ENCODE measurements at regions not wholly inside any gene's neighbourhood (a gene's known extent, or its start where the extent isn't known, plus 50 kb on each side); places are given as distances from the start of the nearest gene placed in this dataset.
"Not testable (repeated sequence)": the region's sequence is repeated elsewhere in the genome, so short reads cannot be mapped to it uniquely, and the experiment has no call there.

DNA sequence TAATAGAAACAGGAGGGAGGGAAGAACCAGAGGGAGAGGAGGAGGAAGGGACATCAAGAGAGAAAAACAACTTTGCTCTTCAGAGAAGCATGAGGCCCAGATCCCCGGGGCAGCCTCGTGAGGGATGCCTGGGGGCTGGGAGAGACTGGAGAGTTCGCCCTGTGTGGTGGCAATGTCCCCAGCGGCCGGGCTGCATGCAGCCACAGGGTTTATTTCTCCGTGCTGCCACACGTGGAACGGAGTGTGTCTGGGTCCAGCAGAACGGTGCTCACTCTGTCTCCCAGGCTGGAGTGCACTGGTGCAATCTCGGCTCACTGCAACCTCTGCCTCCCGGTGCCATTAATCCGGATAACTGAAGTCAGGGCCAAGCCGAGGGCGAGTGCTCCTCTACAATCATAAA, 257.7 kb downstream of the ACTR3B start:
- no peak for DNase-seq

DNA sequence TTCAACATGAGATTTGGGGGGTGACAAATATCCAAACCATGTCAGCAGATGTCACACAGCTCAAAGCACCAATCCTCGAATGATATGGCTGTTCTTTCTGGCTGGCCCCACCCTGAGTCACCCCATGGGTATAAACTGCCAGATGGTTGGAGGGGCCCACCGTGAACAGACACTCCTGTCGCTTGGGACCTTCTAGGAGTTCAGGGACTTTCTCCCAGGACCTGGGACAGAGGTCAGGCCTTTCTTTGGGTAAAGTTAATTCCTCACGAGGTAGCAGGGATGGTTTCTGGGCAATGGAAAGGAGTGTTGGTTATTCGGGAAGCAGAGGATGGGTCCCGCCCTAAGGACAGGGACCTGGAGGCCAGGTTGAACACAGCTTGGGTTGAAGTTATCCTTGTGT, 262.0 kb downstream of the ACTR3B start:
- no peak for DNase-seq

DNA sequence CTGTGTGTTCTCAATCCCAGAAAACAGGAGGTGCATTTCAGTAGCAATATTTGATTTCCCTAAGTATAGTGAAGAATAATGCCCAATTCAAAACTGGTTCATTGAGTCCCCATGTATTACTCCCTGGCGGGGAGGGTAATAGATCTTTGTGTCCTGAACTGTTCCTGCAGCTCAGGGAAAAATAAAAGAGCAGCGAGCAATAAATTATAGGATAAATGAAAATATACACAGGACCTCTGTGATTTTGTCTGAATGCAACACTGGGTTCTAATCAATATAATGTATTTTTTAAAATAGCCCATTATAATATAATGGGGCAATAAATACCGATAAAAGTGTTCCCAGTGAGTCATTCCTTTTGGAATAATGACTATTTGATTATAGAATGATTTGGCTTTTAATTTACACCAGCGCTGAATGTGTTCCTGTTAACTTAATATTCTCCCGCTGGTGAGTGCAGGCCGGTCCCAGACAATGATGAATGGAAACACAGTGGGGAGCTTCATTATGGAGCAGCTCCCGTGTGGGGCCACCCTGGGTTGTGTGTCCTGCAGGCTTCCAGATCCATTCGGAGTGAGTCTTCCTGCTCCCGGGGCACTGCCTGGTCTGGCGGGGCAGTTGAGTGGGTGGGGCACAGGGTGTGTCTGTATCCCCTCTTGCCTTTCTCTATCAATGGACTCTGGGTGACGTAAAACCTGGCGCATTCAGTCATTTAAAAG, 263.1 kb downstream of the ACTR3B start:
- DNase-seq = no peak

DNA sequence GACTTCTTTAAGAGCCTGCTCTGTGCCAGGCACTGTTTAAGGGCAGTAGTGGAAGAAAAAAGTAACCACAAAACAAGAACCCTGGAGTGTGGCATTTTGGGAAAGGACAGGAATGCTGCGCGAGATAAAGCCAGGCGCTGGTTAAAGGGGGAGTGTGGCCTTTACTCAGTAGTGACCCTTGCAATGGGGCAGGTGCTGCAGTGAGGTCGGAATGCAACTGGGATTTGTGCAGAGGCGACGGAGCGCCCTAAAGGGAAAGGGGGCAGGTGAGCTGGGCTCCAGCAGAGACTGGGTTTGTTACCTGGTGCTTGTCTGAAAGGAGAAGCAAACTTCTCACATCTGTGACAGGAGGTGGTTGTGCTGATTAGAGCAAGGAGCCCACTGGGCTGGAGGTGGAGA, 263.6 kb downstream of the ACTR3B start:
- no peak for DNase-seq

DNA sequence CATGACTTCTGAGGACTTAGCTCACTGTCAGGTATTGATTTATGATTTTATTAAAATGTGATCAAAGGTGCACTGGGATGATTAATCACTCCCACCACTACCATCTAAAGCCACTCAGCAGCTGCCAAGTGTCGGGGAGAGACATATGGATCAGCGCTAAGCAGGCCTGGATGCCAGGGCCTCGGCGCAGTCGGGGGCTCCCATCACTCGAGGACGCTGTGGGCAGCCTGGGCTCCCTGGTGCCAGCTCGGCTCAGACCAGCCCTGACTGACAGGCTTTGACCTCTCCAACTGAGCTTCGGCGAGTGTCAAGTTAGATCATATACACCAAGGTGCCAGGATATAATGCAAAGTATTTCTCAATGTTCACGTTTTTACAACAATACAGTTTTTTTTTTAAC, 267.7 kb downstream of the ACTR3B start:
- DNase-seq = no peak

GRCh38 chr7:153027904-153028303, 268.4 kb downstream of the ACTR3B start:
- DNase-seq = no peak

DNA sequence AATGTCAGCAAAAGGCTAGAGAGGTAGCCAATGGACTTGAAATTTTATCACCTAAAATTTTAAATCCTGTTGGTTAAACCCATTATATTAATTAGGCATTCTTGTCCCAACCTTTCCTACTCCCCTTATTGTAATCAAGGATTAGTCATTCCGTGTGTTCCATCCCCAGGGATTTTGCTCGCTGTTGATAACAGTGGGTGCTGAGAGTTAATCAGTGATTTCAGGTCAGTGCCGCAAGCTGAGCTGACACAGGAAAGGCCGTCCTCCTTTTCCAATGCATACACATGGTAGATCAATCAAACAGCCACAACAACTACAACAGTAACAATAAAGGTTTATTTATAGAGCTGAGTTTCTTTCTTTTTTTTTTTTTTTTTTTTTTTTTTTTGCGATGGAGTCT, 271.4 kb downstream of the ACTR3B start:
- no peak for DNase-seq

- DNase-seq = no peak
Observed at GRCh38 chr7:153034791-153035190, 275.2 kb downstream of the ACTR3B start.

DNA sequence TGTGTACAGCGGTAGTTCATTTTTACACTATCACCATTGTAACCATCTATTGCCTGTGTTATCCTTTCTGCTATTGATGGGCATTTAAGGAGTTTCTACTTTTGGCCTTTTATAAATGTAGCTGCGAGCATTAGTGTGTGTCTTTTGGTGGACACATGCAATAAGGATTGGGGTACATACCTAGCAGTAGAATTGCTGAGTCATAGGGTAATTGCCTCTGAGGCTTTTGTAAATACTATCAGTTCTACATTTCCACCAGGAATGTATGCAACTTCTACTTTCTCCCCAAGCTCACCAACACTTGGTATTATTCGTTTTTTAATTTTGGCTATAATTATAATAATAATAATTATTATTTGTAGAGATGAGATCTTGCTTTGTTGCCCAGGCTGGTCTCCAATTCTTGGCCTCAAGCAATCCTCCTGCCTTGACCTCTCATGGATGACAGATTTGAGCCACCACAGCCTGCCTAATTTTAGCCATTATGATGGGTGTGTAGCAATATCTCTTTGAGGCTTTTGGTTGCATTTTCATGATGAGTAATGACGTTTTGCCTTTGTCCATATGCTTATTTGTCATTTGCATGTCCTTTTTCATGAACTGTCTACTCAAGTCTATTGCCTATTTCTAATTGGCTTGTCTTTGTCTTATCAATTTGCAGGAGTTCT, 277.0 kb downstream of the ACTR3B start:
- DNase-seq = no peak

GRCh38 chr7:153043440-153043839, 283.9 kb downstream of the ACTR3B start:
- no peak for DNase-seq

DNA sequence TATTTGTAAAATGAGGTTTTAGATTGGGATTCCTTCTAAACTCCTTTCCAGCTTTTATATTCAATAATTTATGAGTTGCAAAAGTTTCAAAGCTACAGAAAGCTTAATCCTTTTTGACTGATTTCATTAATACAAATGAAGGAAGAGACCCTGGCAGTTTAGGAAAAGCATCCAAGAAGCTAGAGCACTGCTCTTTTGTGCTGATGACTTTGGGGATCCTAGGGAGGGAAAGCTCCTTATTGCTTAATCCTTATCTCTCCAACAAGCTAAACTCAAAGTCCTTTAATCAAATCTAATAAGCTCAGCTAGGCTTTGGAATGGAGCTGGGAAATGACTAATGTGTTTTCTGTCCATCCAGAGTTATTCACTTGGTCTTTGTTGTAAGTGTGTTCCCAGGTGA, 285.4 kb downstream of the ACTR3B start:
- DNase-seq = no peak

DNA sequence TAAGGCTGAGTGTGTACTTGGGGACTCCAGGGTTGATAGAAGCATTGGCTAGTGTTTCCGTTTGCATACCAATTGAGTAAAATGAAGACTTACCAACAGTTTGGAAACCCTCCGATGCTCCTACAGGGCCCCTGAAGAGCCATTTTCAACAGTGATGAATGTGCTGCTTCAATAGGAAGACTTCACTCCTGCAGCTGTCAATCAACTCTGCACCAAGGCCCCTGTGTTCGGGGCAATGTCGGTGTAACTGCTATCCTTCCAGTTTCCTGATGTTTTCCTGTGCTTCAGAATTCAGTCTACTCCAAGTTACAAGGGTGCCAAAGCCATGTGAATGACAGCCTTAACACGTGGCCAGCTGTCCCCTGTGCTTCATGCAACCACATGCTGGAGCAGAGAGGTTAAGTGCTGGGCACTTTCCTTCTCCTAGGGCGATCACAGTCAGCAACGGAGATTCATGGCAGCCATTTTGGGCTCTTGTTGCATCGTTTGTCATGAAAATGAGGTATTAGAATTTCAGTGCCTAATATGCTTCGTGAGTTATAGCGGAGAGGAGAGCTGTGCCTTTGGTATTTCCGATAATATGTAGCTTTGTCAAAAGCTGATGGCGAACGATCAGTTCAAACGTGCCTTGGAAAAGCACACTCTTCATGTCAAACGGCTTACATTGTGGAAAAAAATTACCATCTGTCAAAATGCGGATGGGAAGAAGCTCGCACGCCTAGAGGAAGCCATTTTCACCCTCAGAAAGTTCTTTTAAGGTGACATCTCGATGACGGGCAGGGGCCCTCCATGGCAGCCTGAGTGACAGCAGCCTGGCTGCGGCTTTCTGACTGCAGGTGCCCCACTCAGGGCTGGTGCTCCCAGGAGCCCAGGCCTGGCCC, 287.8 kb downstream of the ACTR3B start:
- DNase-seq = no peak

DNA sequence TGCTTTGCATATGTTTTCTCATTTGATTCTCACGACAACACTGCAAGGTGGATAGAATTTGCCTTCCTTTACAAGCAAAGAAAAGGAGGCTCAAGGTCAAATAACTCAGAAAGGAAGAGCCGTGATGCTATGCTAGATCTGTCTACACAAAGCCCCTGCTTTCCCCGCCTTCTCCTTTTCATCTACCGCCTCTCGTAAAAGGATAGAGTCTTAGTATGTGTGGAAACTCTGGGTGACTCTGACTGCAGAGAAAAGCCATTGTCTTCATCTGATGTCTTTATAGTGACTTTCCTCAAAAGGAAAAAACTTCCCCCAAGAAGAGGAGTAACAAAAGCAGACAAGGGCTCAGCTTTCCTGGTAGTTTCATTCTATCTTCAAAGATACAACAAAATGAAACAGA, 292.7 kb downstream of the ACTR3B start:
- no peak for DNase-seq

- no peak for DNase-seq
Observed at GRCh38 chr7:153061910-153062528, 302.5 kb downstream of the ACTR3B start.

GRCh38 chr7:153065051-153065450, 305.5 kb downstream of the ACTR3B start:
- DNase-seq = no peak

DNA sequence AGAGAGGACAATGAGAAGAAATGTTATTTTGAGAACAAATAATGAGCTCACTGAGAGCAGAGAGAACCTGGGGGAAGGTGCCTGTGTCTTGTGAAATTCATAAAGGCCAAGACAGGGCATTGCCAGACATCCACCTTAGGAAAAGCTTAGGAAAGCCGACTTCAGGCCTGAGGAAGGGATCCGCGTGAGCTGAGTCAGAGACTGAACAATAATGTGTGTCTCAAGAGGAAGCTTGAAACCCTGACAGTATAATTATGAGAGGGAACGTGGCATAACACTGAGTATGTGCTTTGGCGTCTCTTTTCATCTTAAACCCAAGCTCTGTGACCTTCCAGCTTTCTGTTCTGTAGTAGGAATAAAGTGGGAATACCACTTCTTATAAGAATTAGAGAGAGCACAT, 307.2 kb downstream of the ACTR3B start:
- no peak for DNase-seq

GRCh38 chr7:153070141-153070540, 310.6 kb downstream of the ACTR3B start:
- DNase-seq = no peak

- DNase-seq = no peak
Observed at GRCh38 chr7:153072806-153073205, 313.3 kb downstream of the ACTR3B start.

DNA sequence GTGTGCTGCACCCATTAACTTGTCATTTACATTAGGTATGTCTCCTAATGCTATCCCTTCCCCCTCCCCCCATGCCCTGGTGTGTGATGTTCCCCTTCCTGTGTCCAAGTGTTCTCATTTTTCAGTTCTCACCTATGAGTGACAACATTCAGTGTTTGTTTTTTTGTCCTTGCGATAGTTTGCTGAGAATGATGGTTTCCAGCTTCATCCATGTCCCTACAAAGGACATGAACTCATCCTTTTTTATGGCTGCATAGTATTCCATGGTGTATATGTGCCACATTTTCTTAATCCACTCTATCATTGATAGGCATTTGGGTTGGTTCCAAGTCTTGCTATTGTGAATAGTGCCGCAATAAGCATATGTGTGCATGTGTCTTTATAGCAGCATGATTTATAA, 316.7 kb downstream of the ACTR3B start:
- DNase-seq = not testable (repeated sequence)

DNA sequence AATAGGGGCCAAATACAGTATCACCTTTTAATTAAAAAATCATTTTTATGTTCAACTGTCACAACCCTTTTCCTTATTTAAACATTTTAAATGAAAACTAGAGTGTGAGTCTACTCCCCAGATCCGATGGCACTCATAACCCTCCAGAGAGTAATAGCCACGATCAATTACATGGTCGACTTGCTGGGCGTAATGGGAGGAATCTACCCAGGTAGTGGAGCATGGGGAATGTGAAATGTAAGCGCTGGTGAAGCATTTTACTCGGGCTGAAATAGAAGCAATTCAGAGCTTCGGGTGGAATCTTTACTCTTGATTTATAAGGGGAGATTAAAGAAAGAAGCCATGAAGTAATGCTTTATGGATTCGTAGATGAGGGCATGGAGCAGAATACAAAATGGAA, 321.9 kb downstream of the ACTR3B start:
- DNase-seq = no peak

- no peak for DNase-seq
Observed at GRCh38 chr7:153084278-153084677, 324.7 kb downstream of the ACTR3B start.

- DNase-seq = no peak
Observed at GRCh38 chr7:153087498-153087897, 327.9 kb downstream of the ACTR3B start.

DNA sequence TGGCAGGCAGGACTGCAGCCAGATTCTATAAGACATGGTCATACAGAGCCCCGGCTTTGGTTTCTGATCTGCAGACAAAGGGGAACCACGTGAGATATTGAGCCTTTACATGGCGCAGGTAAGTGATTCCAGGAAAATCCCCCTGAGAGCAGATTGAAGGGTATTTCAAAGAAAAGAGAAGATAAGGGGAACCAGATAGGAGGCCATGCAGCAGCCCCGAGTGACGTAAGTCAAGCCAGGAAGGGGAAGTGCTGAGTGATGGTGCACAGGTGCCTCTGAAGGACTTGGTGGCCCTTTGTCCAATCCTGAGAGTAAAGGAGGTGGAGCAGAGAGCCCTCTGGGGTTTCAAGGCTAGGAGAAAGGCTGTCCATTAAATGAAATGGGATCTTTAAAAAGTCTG, 329.0 kb downstream of the ACTR3B start:
- DNase-seq = no peak
